ENCODE measurements at regions not wholly inside any gene's neighbourhood (a gene's known extent, or its start where the extent isn't known, plus 50 kb on each side); places are given as distances from the start of the nearest gene placed in this dataset.
"Not testable (repeated sequence)": the region's sequence is repeated elsewhere in the genome, so short reads cannot be mapped to it uniquely, and the experiment has no call there.

DNA sequence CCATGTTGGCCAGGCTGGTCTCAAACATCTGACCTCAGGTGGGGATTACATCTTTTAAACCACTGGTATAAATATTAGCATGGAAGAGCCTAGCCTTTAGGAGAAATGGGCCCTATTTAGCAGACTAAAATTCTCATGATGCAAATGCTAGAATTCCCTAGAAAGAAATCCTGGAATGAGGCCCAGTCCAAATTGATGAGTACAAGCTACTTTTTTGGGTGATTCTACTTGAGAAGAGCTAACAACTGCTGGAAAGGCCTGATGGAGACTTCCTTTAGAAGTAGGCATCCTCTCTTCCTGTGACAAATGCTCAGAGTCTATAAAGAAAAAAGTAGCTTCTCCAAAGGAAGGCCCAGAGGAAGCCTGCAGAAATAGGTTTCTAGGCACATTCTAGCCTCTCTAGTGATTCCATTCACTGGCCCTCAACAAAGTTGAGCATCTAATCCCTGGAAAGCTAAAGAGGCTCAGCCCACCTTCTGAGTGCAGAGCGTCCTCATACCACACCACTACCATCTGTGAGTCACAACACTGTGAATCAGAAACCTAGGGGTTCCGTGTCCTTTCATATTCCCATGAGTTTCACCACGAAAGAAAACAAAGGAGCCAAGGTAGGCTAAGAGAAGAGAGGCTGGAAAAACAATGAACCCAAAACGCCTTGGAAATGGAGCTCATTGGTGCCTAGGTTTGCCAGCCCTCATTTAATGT, 183.1 kb downstream of the C1D start:
- DNase-seq = no peak

DNA sequence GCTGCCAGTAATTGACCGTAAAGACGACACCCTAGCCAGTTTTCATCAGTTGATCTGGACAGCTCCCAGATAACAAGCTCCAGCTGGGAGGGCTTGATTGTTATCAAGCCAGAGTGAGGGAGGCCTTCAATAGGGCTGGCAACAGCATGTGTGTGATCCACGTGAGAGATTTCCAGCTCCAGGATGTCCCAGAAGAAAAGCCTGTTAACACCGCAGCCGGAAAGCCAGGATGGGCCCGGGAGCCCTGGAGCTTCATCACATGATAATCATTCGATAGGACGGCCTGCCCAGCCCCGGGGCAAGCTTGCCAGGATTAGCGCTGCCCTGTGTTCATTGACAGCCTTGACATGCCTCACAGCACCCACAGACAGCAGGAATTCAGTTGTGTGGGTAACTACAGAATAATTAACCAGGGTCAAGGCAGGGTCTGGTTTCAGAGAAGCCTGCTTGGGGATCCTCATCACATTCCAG, 182.5 kb downstream of the C1D start:
- no peak for DNase-seq

DNA sequence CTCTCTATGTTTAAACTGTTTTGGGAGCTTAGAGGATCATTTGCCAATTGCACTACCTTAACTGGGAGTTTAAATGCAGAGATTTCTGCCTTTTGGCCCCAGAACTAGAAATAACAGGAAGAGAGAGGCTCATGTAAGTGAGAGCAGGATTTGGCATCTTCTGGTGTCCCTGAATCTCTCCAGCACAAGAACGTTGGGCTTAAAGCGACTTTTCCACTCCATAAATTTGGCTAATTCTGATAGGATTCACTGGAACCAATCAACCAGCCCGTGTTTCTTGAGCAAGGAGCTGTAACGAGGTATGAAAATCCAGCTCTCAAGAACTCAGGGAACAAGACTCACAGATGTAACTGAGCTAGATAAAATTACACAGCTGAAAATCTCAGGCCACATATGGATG, 181.0 kb downstream of the C1D start:
- no peak for DNase-seq

DNA sequence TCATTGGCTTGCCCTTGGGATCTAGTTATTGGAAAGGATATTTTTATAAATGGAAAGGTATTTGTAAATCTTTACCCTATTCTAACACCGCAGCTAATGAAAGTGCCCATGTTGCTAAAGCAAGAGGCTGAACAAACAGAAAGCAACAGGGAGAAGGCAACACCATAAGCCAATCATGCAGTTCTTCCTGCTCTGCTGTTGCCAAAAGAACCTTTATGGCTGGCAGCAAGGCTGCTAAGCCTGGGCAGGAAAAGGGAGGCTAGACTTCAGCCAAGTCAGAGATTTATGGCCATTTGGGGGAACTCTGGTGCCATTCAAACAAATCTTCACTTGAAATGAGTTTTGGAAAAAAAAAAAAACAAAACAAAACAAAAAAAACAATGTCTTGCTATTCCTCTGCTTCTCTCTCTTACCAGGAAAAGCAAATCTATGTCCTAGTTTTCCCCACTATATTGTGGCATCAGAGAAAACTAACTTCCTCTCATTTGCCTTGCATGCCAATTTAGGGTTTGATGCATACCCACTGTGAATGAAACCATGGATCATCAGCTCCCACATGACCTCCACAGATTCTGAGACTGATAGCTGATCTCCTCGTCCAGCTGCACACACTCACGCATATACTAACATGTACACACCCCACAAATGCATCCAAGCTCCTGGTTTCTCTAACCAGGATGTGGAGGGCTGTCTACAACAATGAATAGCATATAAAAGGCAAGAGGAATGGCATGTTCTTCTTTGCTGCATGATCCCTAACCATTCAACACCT, 179.3 kb downstream of the C1D start:
- no peak for DNase-seq

DNA sequence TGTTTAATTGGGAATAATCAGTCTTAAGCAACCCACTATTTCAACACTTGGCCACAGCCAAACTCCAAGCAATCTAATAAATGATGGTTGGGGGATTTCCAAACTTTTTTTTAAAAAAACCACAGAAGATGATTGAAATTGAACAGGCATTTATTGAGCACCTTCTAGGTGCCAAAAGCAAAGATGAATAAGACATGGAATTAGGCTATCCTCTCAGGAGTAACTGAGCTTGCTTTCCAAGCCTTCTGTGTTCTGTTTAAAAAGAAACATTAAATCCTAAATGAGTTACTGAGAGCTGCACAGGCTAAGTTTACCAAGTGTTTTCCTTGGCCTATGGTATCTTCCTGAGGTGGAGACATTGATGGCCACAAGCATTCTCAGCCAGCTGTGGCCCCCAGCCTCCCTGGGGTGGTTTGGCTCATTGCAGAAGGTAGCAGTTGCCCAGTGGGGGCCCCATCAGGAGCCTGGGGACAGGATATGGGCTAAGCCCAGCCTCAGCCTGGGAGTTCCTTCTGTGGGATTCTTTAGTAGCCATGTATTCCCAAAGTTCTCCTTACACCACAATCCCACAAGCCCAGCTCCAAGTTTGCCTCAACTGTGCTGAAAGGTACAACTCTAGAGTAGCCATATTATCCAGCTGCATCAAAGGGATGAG, 174.3 kb downstream of the C1D start:
- no peak for DNase-seq

DNA sequence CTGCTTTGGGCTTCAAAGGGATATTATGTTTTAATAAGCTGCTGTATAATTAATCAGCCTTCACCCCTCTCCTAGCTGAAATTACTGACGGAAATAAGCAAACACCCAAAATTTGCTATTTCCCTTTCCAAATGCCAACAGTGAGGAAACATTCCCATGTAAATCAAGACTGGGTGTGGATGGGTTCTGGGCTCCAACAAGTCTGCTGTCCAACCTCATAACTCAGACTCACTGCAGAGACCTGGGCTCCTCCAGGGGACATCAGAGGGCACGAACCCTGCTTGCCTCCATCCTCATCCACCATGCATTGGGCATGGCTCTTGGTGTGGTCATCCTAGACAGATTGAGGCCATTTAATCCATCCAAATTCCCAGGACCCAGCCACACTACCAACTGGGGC, 173.7 kb downstream of the C1D start:
- no peak for DNase-seq

DNA sequence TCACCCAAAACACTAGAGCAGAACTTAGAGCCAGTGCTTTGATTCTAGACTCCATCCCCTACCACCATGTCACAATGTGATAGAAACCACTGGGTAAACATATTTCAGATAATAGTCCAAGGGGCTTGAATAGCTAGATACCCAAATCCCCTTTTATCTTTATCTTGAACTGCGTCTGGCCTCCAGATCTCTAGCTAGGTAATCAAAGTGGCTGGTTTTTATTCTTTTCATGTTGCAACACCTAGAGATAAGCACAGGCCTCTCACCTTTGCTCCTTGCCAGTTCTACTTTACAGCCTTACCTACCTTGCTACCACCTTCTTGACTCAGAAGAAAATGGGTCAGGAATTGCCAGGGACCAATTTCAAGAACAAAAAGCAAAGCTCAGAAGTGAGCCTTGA, 171.2 kb downstream of the C1D start:
- no peak for DNase-seq

DNA sequence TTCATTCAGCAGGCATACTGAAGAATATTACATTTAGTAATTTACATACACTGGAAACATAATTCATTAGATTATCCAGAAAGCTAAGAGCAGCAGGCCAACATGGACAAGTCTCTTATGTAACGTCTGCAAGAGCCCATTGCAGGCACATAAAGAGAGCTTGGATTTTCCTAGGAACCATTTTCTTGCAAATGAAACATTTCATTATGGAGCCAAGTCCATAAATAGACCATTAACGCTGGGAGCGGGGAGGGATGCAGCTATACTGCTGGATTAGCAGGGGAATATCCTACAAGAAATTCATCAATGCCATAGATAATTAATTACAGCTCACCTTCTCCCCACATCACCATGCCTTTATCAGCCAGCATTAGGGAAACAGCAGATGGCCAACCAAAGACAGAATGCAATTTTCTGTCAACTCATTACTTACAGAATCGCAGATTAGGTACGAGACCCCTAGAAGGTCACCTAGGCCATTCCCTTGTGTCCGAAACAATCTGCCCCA, 170.4 kb downstream of the C1D start:
- no peak for DNase-seq

DNA sequence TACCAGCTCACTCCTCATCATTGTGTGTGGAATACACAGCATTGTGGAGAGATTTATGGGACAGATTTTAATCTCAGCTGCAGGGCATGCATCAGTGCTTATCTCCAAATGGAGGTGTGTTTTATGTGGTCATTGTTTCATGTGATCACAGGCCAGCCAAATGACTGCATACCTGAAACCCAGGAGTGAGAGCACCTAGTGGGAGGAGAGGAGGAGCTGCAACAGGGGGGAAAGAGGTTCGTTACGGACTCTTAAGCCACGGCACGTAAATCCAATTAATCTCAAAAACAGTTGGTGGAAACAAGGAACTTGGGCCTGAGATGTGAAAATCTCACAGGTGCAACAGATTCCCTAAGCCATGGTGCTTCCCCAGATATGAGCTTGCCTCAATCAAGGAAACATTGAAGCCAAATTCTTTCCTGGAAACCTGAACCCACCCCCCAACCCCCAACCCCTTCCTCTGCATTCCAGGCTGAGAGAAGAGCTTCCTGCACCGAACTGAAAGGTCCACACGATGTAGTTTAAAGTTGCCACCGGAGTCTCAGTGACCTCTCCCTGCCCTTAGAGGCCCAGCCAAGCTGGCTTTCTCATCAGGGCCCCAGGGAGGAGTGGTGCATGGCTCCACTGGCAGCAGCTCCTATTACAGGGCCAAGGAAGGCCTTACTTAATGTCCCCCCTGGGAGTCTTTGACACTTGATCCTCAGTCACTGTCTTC, 167.4 kb downstream of the C1D start:
- no peak for DNase-seq

DNA sequence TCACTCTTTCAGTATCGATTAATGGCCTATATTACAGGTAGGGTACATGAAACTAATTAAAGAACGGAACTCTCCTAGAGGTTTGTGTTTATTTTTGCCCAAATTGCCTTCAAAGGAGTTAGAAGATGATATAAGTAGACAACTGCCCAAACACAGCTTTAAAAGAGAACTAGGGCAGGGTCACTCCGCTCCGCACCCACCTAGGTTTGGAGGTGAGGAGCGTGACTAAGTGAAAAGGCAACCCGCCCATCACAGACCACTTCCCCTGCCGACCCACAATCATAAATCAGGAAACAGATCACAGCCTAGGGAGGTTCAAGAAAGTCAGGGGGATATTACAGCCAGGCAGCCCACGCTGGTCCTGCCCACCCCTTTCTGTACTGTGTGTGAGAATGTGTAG, 166.7 kb downstream of the C1D start:
- DNase-seq = no peak

DNA sequence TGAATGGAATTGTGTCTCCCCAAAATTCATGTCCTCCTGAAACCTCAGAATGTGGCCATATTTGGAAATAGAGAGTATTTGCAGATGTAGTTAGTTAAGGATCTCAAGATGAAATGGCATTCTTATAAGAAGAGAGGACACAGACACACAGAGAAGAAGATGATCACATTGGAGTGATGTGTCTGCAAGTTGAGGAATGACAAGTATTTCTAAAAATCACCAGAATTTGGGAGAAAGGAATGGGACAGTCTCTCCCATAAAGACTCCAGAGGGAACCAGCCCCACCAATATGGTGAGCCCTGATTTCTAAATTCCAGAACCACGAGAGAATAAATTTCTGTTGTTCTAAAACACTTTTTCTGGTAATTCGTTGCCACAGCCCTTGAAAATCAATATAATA, 166.3 kb downstream of the C1D start:
- no peak for DNase-seq

DNA sequence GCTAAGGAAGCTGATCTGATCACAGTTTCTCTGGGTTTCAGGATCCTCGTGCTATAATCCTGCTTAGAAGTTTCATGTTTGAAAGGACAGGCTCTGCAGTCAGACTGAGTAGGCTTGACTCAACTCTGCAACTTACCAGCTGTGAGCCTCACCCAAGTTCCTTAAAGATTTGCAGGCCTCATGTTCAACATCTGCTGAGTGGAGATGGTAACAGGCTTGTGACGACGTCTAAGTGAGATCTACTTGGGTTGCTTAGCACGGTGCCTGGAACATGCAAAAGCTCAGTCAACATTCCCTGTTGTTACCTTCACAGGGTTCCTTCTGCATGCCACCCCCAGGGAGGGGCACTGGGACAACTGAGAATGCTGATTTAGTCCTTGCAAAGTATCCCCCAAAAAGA, 164.2 kb downstream of the C1D start:
- DNase-seq = no peak

DNA sequence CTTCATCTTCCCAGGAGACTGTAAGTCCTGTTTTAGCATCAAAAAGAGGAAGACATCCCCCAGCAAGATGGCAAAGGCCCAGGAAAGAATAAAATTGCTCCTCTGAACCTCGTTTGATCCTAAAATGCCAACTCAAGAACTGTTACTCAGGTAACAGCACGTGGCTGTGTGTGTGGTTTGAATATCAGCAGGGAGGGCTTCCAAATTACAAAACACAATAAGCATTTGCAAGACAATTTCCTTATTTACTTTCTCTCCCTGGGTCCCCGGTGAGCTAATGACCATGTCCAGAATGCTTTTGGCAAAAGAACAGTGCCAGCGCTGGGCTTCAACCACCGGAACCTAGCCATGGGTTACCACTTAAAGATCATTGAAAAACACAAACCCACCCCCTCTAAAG, 163.6 kb downstream of the C1D start:
- DNase-seq = no peak

DNA sequence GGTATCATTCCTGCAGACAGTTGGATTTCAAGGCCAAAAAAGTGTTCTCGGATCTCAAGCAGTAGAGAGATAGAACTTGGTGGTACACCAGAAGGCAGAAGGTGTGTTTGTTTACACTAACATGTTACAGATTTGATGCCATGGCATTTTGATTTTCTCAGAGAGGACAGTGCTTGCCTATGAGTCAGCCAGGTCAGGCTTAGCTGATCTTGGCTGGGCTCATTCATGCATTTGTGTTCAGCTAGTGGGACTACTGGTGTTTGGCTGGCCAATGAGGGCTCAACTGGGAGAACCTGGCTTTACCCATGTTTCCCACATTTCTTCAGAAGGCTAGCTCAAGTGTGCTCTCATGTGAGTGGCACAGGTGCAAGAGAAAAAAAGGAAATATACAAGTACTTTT, 162.0 kb downstream of the C1D start:
- DNase-seq = no peak

DNA sequence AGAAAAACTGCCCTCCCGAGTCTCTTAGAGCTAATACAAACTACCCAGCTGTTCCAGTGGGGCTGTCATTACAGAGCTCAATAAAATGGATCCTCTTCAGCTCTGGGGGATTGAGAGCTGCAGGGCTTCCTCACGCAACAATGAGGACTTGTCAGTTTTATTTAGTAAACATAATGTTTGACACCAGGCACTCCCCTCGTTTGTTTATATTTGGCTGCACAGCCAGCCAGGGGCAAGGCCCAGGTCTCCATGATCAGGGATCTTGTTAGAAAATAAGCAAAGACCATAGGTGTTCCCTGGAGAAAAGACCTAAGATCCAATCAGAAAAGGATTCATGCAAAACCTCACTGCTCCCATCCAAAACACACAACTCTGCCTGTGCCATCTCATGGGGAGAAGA, 158.2 kb downstream of the C1D start:
- no peak for DNase-seq

DNA sequence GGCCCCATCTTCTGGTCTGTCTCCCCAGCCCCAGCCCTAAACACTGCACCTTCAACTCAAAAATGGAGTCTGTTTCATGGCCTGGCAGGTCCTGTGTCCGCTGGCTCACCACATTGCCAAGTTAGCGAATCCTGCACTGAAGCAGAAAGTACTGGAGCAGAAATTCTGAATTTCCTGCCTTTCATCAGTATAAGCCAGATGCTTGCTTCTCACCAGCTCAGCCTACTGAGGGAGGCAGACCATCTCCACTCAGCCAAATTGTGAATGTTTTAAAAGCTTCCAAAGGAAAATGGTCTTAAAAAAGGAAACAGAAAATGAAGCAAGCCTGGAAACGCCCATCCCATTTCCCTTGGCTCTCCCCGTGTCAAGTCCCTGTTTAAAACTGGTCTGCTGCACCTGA, 157.8 kb downstream of the C1D start:
- DNase-seq = no peak

DNA sequence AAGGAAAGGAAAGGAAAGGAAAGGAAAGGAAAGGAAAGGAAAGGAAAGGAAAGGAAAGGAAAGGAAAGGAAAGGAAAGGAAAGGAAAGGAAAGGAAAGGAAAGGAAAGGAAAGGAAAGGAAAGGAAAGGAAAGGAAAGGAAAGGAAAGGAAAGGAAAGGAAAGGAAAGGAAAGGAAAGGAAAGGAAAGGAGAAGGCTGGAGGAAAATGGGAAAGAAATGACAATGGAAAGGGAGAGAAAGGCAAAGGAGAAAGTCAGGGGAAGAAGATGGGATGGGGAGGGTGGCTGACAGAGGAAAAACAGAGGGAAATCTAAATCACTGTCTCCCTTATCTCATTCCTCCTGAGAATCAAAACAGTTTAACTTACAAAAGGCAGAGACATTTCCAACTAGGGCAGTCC, 156.3 kb downstream of the C1D start:
- DNase-seq = not testable (repeated sequence)

DNA sequence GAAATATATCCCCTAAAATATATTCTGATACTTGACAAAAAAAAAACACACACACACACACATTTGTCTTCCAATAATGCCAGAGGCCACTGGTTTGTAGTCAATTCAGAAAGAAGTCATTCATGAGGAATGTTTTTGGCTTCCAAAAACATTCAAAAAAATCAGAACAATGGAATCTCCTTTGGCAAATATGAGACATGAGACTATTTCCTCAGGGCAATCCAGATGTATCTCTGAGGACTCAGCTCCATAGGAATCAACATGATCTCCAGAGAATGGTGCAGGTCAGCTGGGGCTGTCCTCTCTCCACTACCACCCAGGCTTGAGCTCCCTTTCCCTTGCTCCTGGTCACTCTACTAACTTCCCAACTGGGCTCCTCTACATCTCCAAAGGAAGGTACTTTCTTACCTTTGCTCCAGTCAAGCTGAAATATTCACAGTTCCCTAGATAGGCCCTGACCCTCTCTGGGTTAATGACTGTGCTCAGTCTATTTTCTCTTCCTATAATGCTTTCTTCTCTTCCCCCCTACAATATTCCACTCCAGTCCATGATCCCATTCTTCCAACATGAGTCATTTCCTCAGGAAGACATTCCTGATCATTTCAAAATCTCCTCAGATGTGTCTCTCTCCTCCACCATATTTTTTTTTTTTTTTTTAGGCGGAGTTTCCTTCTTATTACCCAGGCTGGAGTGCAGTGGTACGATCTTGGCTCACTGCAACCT, 145.3 kb downstream of the C1D start:
- DNase-seq = no peak

DNA sequence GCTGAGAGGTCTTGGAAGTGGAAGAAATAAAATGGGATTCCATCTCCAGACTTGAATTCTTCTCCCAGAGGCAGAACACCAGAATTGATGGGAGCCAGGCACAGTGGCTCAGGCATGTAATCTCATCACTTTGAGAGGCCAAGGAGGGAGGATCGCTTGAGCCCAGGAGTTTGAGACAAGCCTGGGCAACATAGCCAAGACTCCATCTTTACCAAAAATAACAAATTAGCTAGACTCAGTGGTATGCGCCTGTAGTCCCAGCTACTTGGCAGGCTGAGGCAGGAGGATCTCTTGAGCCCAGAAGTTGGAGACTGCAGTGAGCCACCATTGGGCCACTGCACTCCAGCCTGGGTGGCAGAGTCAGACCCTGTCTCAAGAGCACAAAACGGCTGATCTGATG, 144.3 kb downstream of the C1D start:
- DNase-seq = no peak

DNA sequence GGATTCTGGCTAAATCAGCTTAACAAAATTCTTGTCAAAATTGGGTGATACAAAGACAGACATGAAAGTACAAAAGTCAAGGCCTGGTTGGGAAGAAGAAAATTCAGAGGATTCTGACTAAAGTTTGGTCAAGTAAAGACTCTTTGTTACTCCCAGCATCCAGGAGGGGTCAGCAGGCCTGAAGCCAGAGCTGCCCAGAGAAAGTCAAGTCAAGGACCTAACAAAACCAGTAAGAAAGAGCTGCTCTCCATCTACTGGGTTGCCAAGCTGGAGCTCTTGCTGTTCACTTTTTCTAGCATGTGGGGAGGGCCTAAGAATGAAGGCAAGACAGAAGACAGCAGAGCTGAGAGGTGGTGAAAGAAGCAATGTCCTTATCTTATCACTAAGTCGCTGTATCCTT, 143.3 kb downstream of the C1D start:
- DNase-seq = peak; percentile 11

DNA sequence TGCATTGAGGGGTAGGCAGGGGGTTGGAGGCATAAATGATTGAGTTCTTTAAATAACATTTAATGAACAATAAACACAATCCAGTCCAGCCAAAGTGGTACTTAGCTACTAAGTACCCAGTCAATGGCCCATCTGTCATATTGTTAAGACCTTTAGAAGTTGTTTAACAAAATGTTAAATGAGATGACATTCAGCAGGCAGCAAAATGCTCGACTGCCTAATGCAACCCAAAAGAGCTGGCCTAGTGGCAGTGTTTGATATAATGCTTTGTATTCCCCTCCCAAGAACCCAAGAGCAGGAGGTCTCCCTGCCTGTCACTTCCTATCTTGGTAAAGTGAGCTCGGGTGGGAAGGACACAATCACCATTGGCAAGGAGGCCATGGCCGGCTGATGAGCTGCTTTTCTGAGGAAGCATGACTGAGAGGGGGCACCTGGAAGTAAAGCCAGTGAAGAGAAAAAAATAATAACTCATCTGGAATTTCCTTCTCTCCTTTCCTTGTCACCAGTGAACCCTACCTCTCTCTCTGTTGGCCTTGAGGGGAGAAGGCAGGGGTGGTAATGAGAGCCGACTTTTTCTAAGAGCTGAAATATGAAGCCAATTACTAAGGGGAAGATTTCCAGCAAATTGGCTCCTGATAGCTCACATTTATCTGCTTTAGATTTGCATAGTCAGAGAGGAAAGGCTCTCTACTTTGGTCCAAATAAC, 140.6 kb downstream of the C1D start:
- no peak for DNase-seq

DNA sequence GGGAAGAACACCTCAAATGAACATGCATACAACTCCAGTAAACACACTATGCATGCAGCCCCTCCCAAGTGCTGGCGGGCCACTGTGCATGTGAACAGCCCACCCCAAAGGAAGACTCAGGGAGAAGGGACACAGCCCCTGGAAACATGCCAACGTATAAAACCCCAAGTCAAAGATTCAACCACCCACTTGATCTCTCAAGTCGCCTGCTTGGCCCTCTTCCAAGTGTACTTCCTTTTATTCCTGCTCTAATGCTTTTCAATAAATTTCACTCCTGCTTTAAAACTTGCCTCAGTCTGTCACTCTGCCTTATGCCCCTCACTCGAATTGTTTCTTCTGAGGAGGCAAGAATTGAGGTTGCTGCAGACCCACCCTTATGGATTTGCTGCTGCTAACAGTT, 139.1 kb downstream of the C1D start:
- DNase-seq = peak; percentile 43

Measured in OCI-M1 (cell line).